Mesenchymal stem cell (in vitro differentiated cells and primary cell): ENCODE measurements at regions not wholly inside any gene's neighbourhood (a gene's known extent, or its start where the extent isn't known, plus 50 kb on each side); places are given as distances from the start of the nearest gene placed in this dataset.

Experiments used
- DNase-seq: peaks from one replicate; pipeline ENCODE4 v3.0.0-alpha.2; 2013
- H2AFZ ChIP-seq: one replicate; pipeline ENCODE4 v1.6.1; 2013; ENCODE audit warnings: low read depth, mild to moderate bottlenecking, control low read depth, inconsistent platforms, low read length, moderate library complexity
- H2AK5ac ChIP-seq: 2 replicates; pipeline ENCODE4 v1.6.1; 2013; ENCODE audit warnings: low read length, moderate library complexity, mild to moderate bottlenecking, inconsistent platforms; ENCODE audit not compliant: severe bottlenecking
- H2BK120ac ChIP-seq: one replicate; pipeline ENCODE4 v1.6.1; 2013; ENCODE audit warnings: low read depth, mild to moderate bottlenecking, inconsistent platforms, low read length, moderate library complexity
- H2BK12ac ChIP-seq, 2 experiments: one replicate each; pipeline ENCODE4 v1.6.1; 2013; ENCODE audit warnings: inconsistent platforms in 2 of 2, low read length in 2 of 2, mild to moderate bottlenecking in 2 of 2, moderate library complexity in 2 of 2, control low read depth in 1 of 2
- H2BK15ac ChIP-seq: one replicate; pipeline ENCODE4 v1.6.1; 2013; ENCODE audit warnings: mild to moderate bottlenecking, low read depth, inconsistent platforms; ENCODE audit not compliant: poor library complexity, severe bottlenecking
- H2BK5ac ChIP-seq: 2 replicates; pipeline ENCODE4 v1.6.1; 2013; ENCODE audit warnings: low read depth, mild to moderate bottlenecking, low read length, control low read depth, inconsistent platforms; ENCODE audit not compliant: poor library complexity, severe bottlenecking
- H3K14ac ChIP-seq, 2 experiments: one replicate each; pipeline ENCODE4 v1.6.1; 2013; ENCODE audit warnings: inconsistent platforms in 2 of 2, low read length in 2 of 2, control low read depth in 1 of 2, mild to moderate bottlenecking in 1 of 2, moderate library complexity in 1 of 2
- H3K18ac ChIP-seq, 2 experiments: one replicate each; pipeline ENCODE4 v1.6.1; 2013; ENCODE audit warnings: inconsistent platforms in 2 of 2, low read length in 2 of 2, control low read depth in 1 of 2, low read depth in 1 of 2, mild to moderate bottlenecking in 1 of 2
- H3K23ac ChIP-seq, 2 experiments: one replicate each; pipeline ENCODE4 v1.6.1; 2013; ENCODE audit warnings: inconsistent platforms in 2 of 2, low read length in 2 of 2, mild to moderate bottlenecking in 2 of 2, moderate library complexity in 2 of 2, control low read depth in 1 of 2
- H3K27ac ChIP-seq: 2 replicates; pipeline ENCODE4 v1.5.1; 2013; ENCODE audit warnings: mild to moderate bottlenecking, moderate library complexity, low read length, control low read depth, inconsistent platforms; ENCODE audit not compliant: poor library complexity, severe bottlenecking
- H3K27me3 ChIP-seq, 2 experiments: 2 replicates each; pipeline versions ENCODE4 v1.6.1 to v1.7.0; 2013; ENCODE audit warnings: low read length in 2 of 2, mild to moderate bottlenecking in 2 of 2, moderate library complexity in 2 of 2, control low read depth in 1 of 2, inconsistent platforms in 1 of 2; ENCODE audit not compliant: control insufficient read depth in 1 of 2, insufficient read depth in 1 of 2
- H3K36me3 ChIP-seq, 2 experiments: 2 replicates each; pipeline versions ENCODE4 v1.6.1 to v1.7.0; 2013; ENCODE audit warnings: low read length in 2 of 2, control low read depth in 1 of 2, inconsistent platforms in 1 of 2, low read depth in 1 of 2, mild to moderate bottlenecking in 1 of 2; ENCODE audit not compliant: insufficient read depth in 2 of 2, control insufficient read depth in 1 of 2
- H3K4ac ChIP-seq, 2 experiments: one replicate each; pipeline ENCODE4 v1.6.1; 2013; ENCODE audit warnings: inconsistent platforms in 2 of 2, low read length in 2 of 2, mild to moderate bottlenecking in 2 of 2, moderate library complexity in 2 of 2, control low read depth in 1 of 2, low read depth in 1 of 2
- H3K4me1 ChIP-seq: 2 replicates; pipeline ENCODE4 v1.6.1; 2013; ENCODE audit warnings: low read depth, low read length, control low read depth; ENCODE audit not compliant: control insufficient read depth, insufficient read depth
- H3K4me2 ChIP-seq: 2 replicates; pipeline ENCODE4 v1.6.1; 2013; ENCODE audit warnings: low read length, mild to moderate bottlenecking, inconsistent platforms; ENCODE audit not compliant: poor library complexity, severe bottlenecking
- H3K4me3 ChIP-seq, 2 experiments: 2 replicates each; pipeline versions ENCODE4 v1.5.1 to v1.7.0; 2013; ENCODE audit warnings: low read length in 2 of 2, mild to moderate bottlenecking in 2 of 2, control low read depth in 1 of 2, low read depth in 1 of 2; ENCODE audit not compliant: insufficient read depth in 1 of 2
- H3K79me1 ChIP-seq: replicated peaks from 2 replicates; pipeline ENCODE4 v1.6.1; 2013; ENCODE audit warnings: mild to moderate bottlenecking, control low read depth, low read length, inconsistent platforms; ENCODE audit not compliant: poor library complexity, severe bottlenecking
- H3K9ac ChIP-seq: 2 replicates; pipeline ENCODE4 v1.7.0; 2013; ENCODE audit warnings: mild to moderate bottlenecking, low read length, moderate library complexity
- H3K9me3 ChIP-seq: 2 replicates; pipeline ENCODE4 v1.7.0; 2013; ENCODE audit warnings: mild to moderate bottlenecking, low read length; ENCODE audit not compliant: control insufficient read depth
- H4K8ac ChIP-seq: one replicate; pipeline ENCODE4 v1.6.1; 2013; ENCODE audit warnings: inconsistent platforms, mild to moderate bottlenecking, low read length, moderate library complexity
- H4K91ac ChIP-seq: one replicate; pipeline ENCODE4 v1.6.1; 2013; ENCODE audit warnings: mild to moderate bottlenecking, low read length, inconsistent platforms
- WGBS: methylation state at CpG from one replicate; pipeline ENCODE4 v1.1.7; 2013; ENCODE audit warnings: mixed read lengths; 5-methylcytosine and 5-hydroxymethylcytosine counted together

- Histone ChIP-seq H3K14ac (no peak overlapping the region), H4K8ac (no peak overlapping the region), H3K4me1 (peaks cover 2% of the 10 kb centered on the region), H3K36me3 (no peaks in the 10 kb centered on the region), H3K23ac (no peak overlapping the region), H2AK5ac (no peak overlapping the region), H3K18ac (no peak overlapping the region), H2BK15ac (no peak overlapping the region), H3K4me2 (no peak overlapping the region), H3K9ac (no peak overlapping the region), H2BK5ac (no peak overlapping the region), H3K4me3 (no peak overlapping the region), H3K9me3 (no peaks in the 10 kb centered on the region), H2BK12ac (no peak overlapping the region), H3K79me1 (no peaks in the 10 kb centered on the region), H3K4ac (no peak overlapping the region), H3K27ac (no peak overlapping the region), H2BK120ac (no peak overlapping the region), H2AFZ (no peak overlapping the region), H4K91ac (no peak overlapping the region), H3K27me3 (no peaks in the 10 kb centered on the region)
- peak; percentile 82 for DNase-seq
- 0% methylated on average over 2 of the region's 3 CpGs for WGBS
Observed at GRCh38 chr2:39851651-39852110, 72.6 kb upstream of the THUMPD2 start.

DNA sequence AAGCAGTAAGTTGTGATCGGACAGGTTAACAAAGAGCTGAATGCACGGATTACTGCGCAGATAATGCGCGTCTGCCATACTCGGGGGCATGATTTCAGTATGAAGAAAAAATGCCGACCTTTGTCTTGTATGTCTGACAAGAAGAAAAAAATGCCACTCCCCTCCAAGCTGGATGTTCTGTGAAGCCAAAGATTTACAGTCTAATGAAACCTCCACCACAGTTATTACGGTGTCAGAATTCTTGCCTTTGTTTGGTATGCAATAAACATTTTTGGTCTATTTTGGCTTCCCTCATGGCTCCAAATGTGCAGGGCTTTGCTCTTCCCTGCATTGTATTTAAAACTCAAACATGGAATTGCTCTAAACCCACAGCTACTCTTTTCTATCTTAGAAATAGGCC, 72.2 kb upstream of the THUMPD2 start:
- no peak overlapping the region for H2AFZ ChIP-seq
- no peak overlapping the region for H3K27ac ChIP-seq
- H2AK5ac ChIP-seq = no peak overlapping the region
- H3K18ac ChIP-seq = no peak overlapping the region
- H4K8ac ChIP-seq = no peak overlapping the region
- no peaks in the 10 kb centered on the region for H3K27me3 ChIP-seq
- H3K14ac ChIP-seq = no peak overlapping the region
- WGBS = 58% methylated on average over 8 of the region's 8 CpGs
- H4K91ac ChIP-seq = no peak overlapping the region
- no peaks in the 10 kb centered on the region for H3K36me3 ChIP-seq
- no peak overlapping the region for H3K4me3 ChIP-seq
- no peak overlapping the region for H3K9ac ChIP-seq
- no peak overlapping the region for H2BK15ac ChIP-seq
- no peak overlapping the region for H2BK120ac ChIP-seq
- H3K4me1 ChIP-seq = peaks cover 2% of the 10 kb centered on the region
- no peak overlapping the region for H3K23ac ChIP-seq
- H2BK12ac ChIP-seq = no peak overlapping the region
- H2BK5ac ChIP-seq = no peak overlapping the region
- DNase-seq = no peak
- no peak overlapping the region for H3K4ac ChIP-seq
- H3K79me1 ChIP-seq = no peaks in the 10 kb centered on the region
- no peak overlapping the region for H3K4me2 ChIP-seq
- H3K9me3 ChIP-seq = no peaks in the 10 kb centered on the region

- 81% methylated on average over 2 of the region's 4 CpGs for WGBS
- Histone ChIP-seq H4K91ac (no peak overlapping the region), H4K8ac (no peak overlapping the region)
Observed at GRCh38 chr2:39849982-39850526, 71.0 kb upstream of the THUMPD2 start.

GRCh38 chr2:39849064-39849463, 70.0 kb upstream of the THUMPD2 start:
- no peaks in the 10 kb centered on the region for H3K36me3 ChIP-seq
- H3K4me1 ChIP-seq = peaks cover 2% of the 10 kb centered on the region
- peaks cover 3% of the 10 kb centered on the region for H3K9me3 ChIP-seq
- H4K8ac ChIP-seq = no peak overlapping the region
- H2AK5ac ChIP-seq = no peak overlapping the region
- no peak overlapping the region for H3K4ac ChIP-seq
- H3K18ac ChIP-seq = no peak overlapping the region
- no peaks in the 10 kb centered on the region for H3K27me3 ChIP-seq
- H3K4me2 ChIP-seq = no peak overlapping the region
- no peak overlapping the region for H3K4me3 ChIP-seq
- H3K23ac ChIP-seq = no peak overlapping the region
- no peaks in the 10 kb centered on the region for H3K79me1 ChIP-seq
- H3K9ac ChIP-seq = no peak overlapping the region
- WGBS = 100% methylated on average over 1 of the region's 1 CpG
- no peak overlapping the region for H3K14ac ChIP-seq
- no peak overlapping the region for H3K27ac ChIP-seq
- H2AFZ ChIP-seq = no peak overlapping the region
- H2BK120ac ChIP-seq = no peak overlapping the region
- H2BK5ac ChIP-seq = no peak overlapping the region
- H4K91ac ChIP-seq = no peak overlapping the region
- no peak overlapping the region for H2BK15ac ChIP-seq
- H2BK12ac ChIP-seq = no peak overlapping the region
- no peak for DNase-seq

More at GRCh38 chr2:39849982-39850526, 71.0 kb upstream of the THUMPD2 start:
- H2BK5ac ChIP-seq = no peak overlapping the region
- peak overlapping the region in 1 of 2 experiments; percentile 82 for H3K4ac ChIP-seq
- H2BK120ac ChIP-seq = no peak overlapping the region
- H2AK5ac ChIP-seq = no peak overlapping the region
- H3K27ac ChIP-seq = no peak overlapping the region
- no peak for DNase-seq
- H3K23ac ChIP-seq = no peak overlapping the region
- H3K18ac ChIP-seq = peak overlapping the region in 1 of 2 experiments; percentile 21
- H2BK15ac ChIP-seq = no peak overlapping the region
- no peaks in the 10 kb centered on the region for H3K36me3 ChIP-seq
- no peak overlapping the region for H3K14ac ChIP-seq
- no peak overlapping the region for H2BK12ac ChIP-seq
- no peak overlapping the region for H3K4me3 ChIP-seq
- no peak overlapping the region for H3K9ac ChIP-seq
- peaks cover 2% of the 10 kb centered on the region for H3K4me1 ChIP-seq
- H3K9me3 ChIP-seq = no peaks in the 10 kb centered on the region
- H3K4me2 ChIP-seq = no peak overlapping the region
- H2AFZ ChIP-seq = no peak overlapping the region
- no peaks in the 10 kb centered on the region for H3K27me3 ChIP-seq
- H3K79me1 ChIP-seq = no peaks in the 10 kb centered on the region
